Osteocyte (in vitro differentiated cells): ENCODE measurements at regions not wholly inside any gene's neighbourhood (a gene's known extent, or its start where the extent isn't known, plus 50 kb on each side); places are given as distances from the start of the nearest gene placed in this dataset.

Experiments
- DNase-seq: peaks from one replicate; pipeline ENCODE4 v3.0.0; 2021; ENCODE audit warnings: mixed read lengths; ENCODE audit not compliant: unreplicated experiment; ENCODE audit errors: extremely low spot score
- H3K27ac Mint-ChIP-seq: one replicate; pipeline ENCODE4 v1.8.0; 2021; ENCODE audit warnings: mild to moderate bottlenecking, mixed read lengths; ENCODE audit not compliant: unreplicated experiment
- H3K27me3 Mint-ChIP-seq: one replicate; pipeline ENCODE4 v1.8.0; 2021; ENCODE audit warnings: mixed read lengths; ENCODE audit not compliant: unreplicated experiment
- H3K36me3 Mint-ChIP-seq: one replicate; pipeline ENCODE4 v1.8.0; 2021; ENCODE audit warnings: mixed read lengths; ENCODE audit not compliant: unreplicated experiment
- H3K4me1 Mint-ChIP-seq: one replicate; pipeline ENCODE4 v1.8.0; 2021; ENCODE audit warnings: mixed read lengths; ENCODE audit not compliant: unreplicated experiment
- H3K4me3 Mint-ChIP-seq: one replicate; pipeline ENCODE4 v1.8.0; 2021; ENCODE audit warnings: mild to moderate bottlenecking, moderate library complexity, mixed read lengths; ENCODE audit not compliant: unreplicated experiment
- H3K9me3 Mint-ChIP-seq: one replicate; pipeline ENCODE4 v1.8.0; 2021; ENCODE audit warnings: mixed read lengths; ENCODE audit not compliant: unreplicated experiment
- CTCF ChIP-seq: fragments of 200-600 bp; sonication (generic); IDR thresholded peaks from 2 replicates; pipeline ENCODE4 v1.5.0; 2021; ENCODE audit warnings: antibody characterized with exemption, mild to moderate bottlenecking, moderate library complexity

- no peaks in the 10 kb centered on the region for H3K36me3 Mint-ChIP-seq
- no peak for DNase-seq
- no peaks in the 10 kb centered on the region for H3K27me3 Mint-ChIP-seq
- no peak overlapping the region for H3K27ac Mint-ChIP-seq
- H3K4me1 Mint-ChIP-seq = no peaks in the 10 kb centered on the region
- H3K4me3 Mint-ChIP-seq = no peak overlapping the region
- no peak for TF ChIP-seq CTCF
- H3K9me3 Mint-ChIP-seq = no peaks in the 10 kb centered on the region
Measured at GRCh38 chr13:103275722-103276121, 209.5 kb upstream of the SLC10A2 start.

DNA sequence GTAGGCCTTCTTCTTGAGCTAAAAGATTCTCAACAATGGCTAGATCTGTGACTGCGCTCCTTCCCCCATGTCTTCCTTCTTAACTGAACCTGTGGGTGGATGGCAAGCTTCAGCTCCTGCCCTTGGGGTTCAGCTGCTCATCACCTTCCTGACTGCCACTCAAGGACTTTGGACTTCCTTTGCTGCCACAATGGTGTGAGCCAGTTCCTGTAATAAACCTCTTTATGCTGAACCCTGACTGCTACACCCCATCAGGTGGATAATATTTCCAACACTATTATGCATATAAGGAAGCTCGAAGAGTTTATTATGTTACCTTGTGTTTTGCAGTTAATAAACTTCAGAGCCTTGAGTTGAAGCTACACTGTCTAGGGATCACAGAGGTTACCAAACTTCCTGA lies 208.9 kb upstream of the SLC10A2 start:
- no peaks in the 10 kb centered on the region for H3K9me3 Mint-ChIP-seq
- TF ChIP-seq CTCF = no peak
- H3K27ac Mint-ChIP-seq = no peak overlapping the region
- no peak for DNase-seq
- no peak overlapping the region for H3K4me3 Mint-ChIP-seq
- H3K4me1 Mint-ChIP-seq = no peaks in the 10 kb centered on the region
- no peaks in the 10 kb centered on the region for H3K36me3 Mint-ChIP-seq
- H3K27me3 Mint-ChIP-seq = no peaks in the 10 kb centered on the region

DNA sequence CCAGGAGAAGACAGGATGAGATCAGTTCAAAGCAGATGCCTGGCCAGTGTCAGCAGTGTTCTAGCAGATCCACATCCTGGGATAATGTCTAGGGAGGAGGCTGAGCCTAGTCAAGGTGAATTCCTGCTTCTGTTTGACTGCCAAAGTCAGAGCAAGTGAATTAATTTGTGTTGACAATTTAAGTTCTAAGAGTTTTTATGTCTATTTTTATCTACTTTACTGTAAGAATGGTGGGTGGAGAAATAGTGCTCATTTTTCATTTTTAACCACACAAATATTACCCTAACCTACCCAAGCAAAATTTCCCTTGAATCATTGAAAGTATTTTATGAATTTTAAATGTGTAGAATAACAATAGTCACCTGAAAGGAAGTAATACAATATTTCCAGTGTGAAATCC lies 207.6 kb upstream of the SLC10A2 start:
- H3K4me3 Mint-ChIP-seq = no peak overlapping the region
- H3K9me3 Mint-ChIP-seq = no peaks in the 10 kb centered on the region

DNA sequence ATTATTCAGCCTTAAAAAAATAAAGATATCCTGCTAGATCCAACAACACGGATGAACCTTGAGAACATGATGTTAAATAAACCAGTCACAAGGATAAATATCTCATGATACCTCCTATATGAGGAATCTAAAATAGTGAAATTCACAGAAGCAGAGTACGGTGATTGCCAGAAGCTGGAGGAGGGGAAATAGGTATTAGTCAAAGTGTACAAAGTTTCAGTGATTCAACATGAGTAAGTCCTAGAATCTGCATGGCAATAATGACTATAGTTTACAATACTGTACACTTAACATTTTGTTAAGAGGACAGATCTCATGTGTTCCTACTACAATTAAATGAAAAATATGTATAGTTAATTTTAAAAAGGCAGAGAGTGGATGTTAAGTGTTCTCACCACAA lies 206.6 kb upstream of the SLC10A2 start:
- Mint-ChIP-seq H3K4me3 (no peak overlapping the region), H3K4me1 (no peaks in the 10 kb centered on the region), H3K27ac (no peak overlapping the region), H3K36me3 (no peaks in the 10 kb centered on the region), H3K9me3 (no peaks in the 10 kb centered on the region), H3K27me3 (no peaks in the 10 kb centered on the region)
- TF ChIP-seq CTCF = no peak
- DNase-seq = no peak

More for the DNA sequence above, 207.6 kb upstream of the SLC10A2 start:
- Mint-ChIP-seq H3K4me1 (no peaks in the 10 kb centered on the region), H3K36me3 (no peaks in the 10 kb centered on the region), H3K27ac (no peak overlapping the region), H3K27me3 (no peaks in the 10 kb centered on the region)
- no peak for DNase-seq
- TF ChIP-seq CTCF = no peak

GRCh38 chr13:103263448-103263847 lies 197.2 kb upstream of the SLC10A2 start:
- Mint-ChIP-seq H3K9me3 (peaks cover 11% of the 10 kb centered on the region), H3K4me3 (no peak overlapping the region), H3K36me3 (no peaks in the 10 kb centered on the region), H3K4me1 (no peaks in the 10 kb centered on the region), H3K27me3 (no peaks in the 10 kb centered on the region), H3K27ac (no peak overlapping the region)
- no peak for TF ChIP-seq CTCF
- DNase-seq = no peak
